WTC11 (cell line): ENCODE measurements at regions not wholly inside any gene's neighbourhood (a gene's known extent, or its start where the extent isn't known, plus 50 kb on each side); places are given as distances from the start of the nearest gene placed in this dataset.
A peak's percentile ranks its signal among the peaks of the same experiment; 100 is the strongest.

Source experiments
- ATAC-seq: fragments of 200-7000 bp; cut with Tn5 transposase; 2 replicates; pipeline ENCODE4 v1.10.0; 2021; ENCODE audit warnings: mild to moderate bottlenecking, moderate library complexity
- CTCF ChIA-PET: fragments of 300-600 bp; sonication (Branson Sonifier 250); formaldehyde crosslinking; loops from one replicate; lab custom pipeline; 2021; ENCODE audit warnings: antibody characterized with exemption; lab: Charles Lee
- POLR2A ChIA-PET: fragments of 350-600 bp; sonication (Branson Sonifier 250); formaldehyde crosslinking; loops from one replicate; lab custom pipeline; 2021; ENCODE audit warnings: antibody characterized with exemption; lab: Charles Lee
- DNase-seq: peaks from one replicate; pipeline ENCODE4 v3.0.0; 2021; ENCODE audit warnings: low spot score
- H3K27ac Mint-ChIP-seq: 2 replicates; pipeline ENCODE4 v1.8.0; 2021; ENCODE audit warnings: mixed read lengths
- H3K27me3 Mint-ChIP-seq: 2 replicates; pipeline ENCODE4 v1.8.0; 2021; ENCODE audit warnings: low read depth, mild to moderate bottlenecking, moderate library complexity, mixed read lengths
- H3K36me3 Mint-ChIP-seq: 2 replicates; pipeline ENCODE4 v1.8.0; 2021; ENCODE audit warnings: mixed read lengths
- H3K4me1 Mint-ChIP-seq: 2 replicates; pipeline ENCODE4 v1.8.0; 2022; ENCODE audit warnings: mixed read lengths
- H3K4me3 Mint-ChIP-seq: 2 replicates; pipeline ENCODE4 v1.8.0; 2021; ENCODE audit warnings: mild to moderate bottlenecking, moderate library complexity, mixed read lengths
- H3K9me3 Mint-ChIP-seq: 2 replicates; pipeline ENCODE4 v1.8.0; 2021; ENCODE audit warnings: mixed read lengths
- AFF4 ChIP-seq: sonication (generic); formaldehyde crosslinking; IDR thresholded peaks from 2 replicates; pipeline ENCODE4 v1.8.1; 2023; ENCODE audit warnings: mild to moderate bottlenecking, missing genetic modification reagents, borderline replicate concordance
- AR ChIP-seq: fragments of 250-450 bp; sonication (Bioruptor Pico); IDR thresholded peaks from 2 replicates; pipeline ENCODE4 v1.9.0; 2021; ENCODE audit warnings: mild to moderate bottlenecking
- CBFB ChIP-seq: sonication (generic); formaldehyde crosslinking; IDR thresholded peaks from 2 replicates; pipeline ENCODE4 v1.8.1; 2022; ENCODE audit warnings: mild to moderate bottlenecking, low read depth, missing genetic modification reagents
- FOXJ3 ChIP-seq: sonication (generic); formaldehyde crosslinking; IDR thresholded peaks from 2 replicates; pipeline ENCODE4 v1.9.0; 2021; ENCODE audit warnings: missing genetic modification reagents, mild to moderate bottlenecking, borderline replicate concordance
- KAT7 ChIP-seq: sonication (generic); formaldehyde crosslinking; IDR thresholded peaks from 2 replicates; pipeline ENCODE4 v1.8.1; 2023; ENCODE audit warnings: missing genetic modification reagents, mild to moderate bottlenecking, borderline replicate concordance
- NFE2L1 ChIP-seq: sonication (generic); formaldehyde crosslinking; IDR thresholded peaks from 2 replicates; pipeline ENCODE4 v1.8.1; 2023; ENCODE audit warnings: missing genetic modification reagents
- NR1H2 ChIP-seq: sonication (generic); formaldehyde crosslinking; IDR thresholded peaks from 2 replicates; pipeline ENCODE4 v1.9.0; 2021; ENCODE audit warnings: mild to moderate bottlenecking, moderate library complexity, missing genetic modification reagents
- RELA ChIP-seq: sonication (generic); formaldehyde crosslinking; IDR thresholded peaks from 2 replicates; pipeline ENCODE4 v1.8.1; 2022; ENCODE audit warnings: missing genetic modification reagents, mild to moderate bottlenecking, borderline replicate concordance
- TCF7 ChIP-seq: sonication (generic); formaldehyde crosslinking; IDR thresholded peaks from 2 replicates; pipeline ENCODE4 v1.8.0; 2022; ENCODE audit warnings: mild to moderate bottlenecking, low read depth, missing genetic modification reagents, moderate library complexity
- ZBTB21 ChIP-seq: sonication (generic); formaldehyde crosslinking; IDR thresholded peaks from 2 replicates; pipeline ENCODE4 v1.8.1; 2023; ENCODE audit warnings: mild to moderate bottlenecking, missing genetic modification reagents, borderline replicate concordance
- ZNF121 ChIP-seq: sonication (generic); formaldehyde crosslinking; IDR thresholded peaks from 2 replicates; pipeline ENCODE4 v1.8.0; 2023; ENCODE audit warnings: missing genetic modification reagents
- ZNF138 ChIP-seq: sonication (generic); formaldehyde crosslinking; conservative IDR thresholded peaks from 2 replicates; pipeline ENCODE4 v1.8.1; 2022; ENCODE audit warnings: mild to moderate bottlenecking, moderate library complexity, missing genetic modification reagents
- ZNF263 ChIP-seq: sonication (generic); formaldehyde crosslinking; IDR thresholded peaks from 2 replicates; pipeline ENCODE4 v1.8.1; 2022; ENCODE audit warnings: low read depth, mild to moderate bottlenecking, moderate library complexity, missing genetic modification reagents
- ZNF317 ChIP-seq: sonication (generic); formaldehyde crosslinking; IDR thresholded peaks from 2 replicates; pipeline ENCODE4 v1.8.1; 2023; ENCODE audit warnings: low read depth, mild to moderate bottlenecking, moderate library complexity, missing genetic modification reagents, borderline replicate concordance
- ZNF425 ChIP-seq: fragments of 250-450 bp; sonication (Bioruptor Pico); conservative IDR thresholded peaks from 2 replicates; pipeline ENCODE4 v1.9.0; 2021; ENCODE audit warnings: mild to moderate bottlenecking
- ZNF671 ChIP-seq: fragments of 250-450 bp; sonication (Bioruptor Pico); IDR thresholded peaks from 2 replicates; pipeline ENCODE4 v1.8.0; 2021; ENCODE audit warnings: mild to moderate bottlenecking
- TF ChIP-seq, protein P1 (sequence below): fragments of 250-450 bp; sonication (Bioruptor Pico); IDR thresholded peaks from 2 replicates; pipeline ENCODE4 v1.9.0; 2021; ENCODE audit warnings: moderate library complexity, mild to moderate bottlenecking, inconsistent platforms, borderline replicate concordance
- TF ChIP-seq, protein P2 (sequence below): sonication (generic); formaldehyde crosslinking; IDR thresholded peaks from 2 replicates; pipeline ENCODE4 v1.8.0; 2022; ENCODE audit warnings: mild to moderate bottlenecking, missing genetic modification reagents
- TF ChIP-seq, protein P3 (sequence below): sonication (generic); formaldehyde crosslinking; IDR thresholded peaks from 2 replicates; pipeline ENCODE4 v1.8.0; 2022; ENCODE audit warnings: mild to moderate bottlenecking, missing genetic modification reagents
- TF ChIP-seq, protein P4 (sequence below): sonication (generic); formaldehyde crosslinking; IDR thresholded peaks from 2 replicates; pipeline ENCODE4 v1.8.0; 2022; ENCODE audit warnings: mild to moderate bottlenecking, missing genetic modification reagents

DNA sequence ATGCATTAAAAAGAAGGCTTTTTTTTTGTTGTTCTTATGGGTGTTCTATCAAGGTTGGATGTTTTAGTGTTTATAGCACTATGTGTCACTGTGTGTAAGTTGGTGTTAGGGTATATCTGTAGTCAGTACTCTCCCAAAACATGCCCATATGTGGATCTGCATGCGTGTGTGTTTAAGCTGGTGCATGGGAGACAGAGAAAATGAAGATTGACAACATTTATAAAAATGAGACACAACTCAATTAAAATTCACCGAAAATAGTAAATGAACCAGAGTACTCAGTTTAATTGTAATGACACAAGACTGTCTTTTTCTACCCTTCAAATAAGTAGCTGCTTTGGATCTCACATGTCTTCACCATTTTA is 323.4 kb downstream of the TMEM161B start:
- peaks cover 48% of the 10 kb centered on the region for H3K4me1 Mint-ChIP-seq
- H3K9me3 Mint-ChIP-seq, result no peaks in the 10 kb centered on the region
- ATAC-seq, result no peak
- no peak overlapping the region for H3K4me3 Mint-ChIP-seq
- no peak for DNase-seq
- no peaks in the 10 kb centered on the region for H3K36me3 Mint-ChIP-seq
- H3K27ac Mint-ChIP-seq, result no peak overlapping the region; the same call in 1 of the 2 replicates
- CTCF ChIA-PET, result no interaction called here
- POLR2A ChIA-PET, result interaction anchor here (0.6 kb wide), 1 partner anchor 15 kb away, joined by 3 read pairs; no protein-coding TSS in a partner anchor
- no peaks in the 10 kb centered on the region for H3K27me3 Mint-ChIP-seq
- TF ChIP-seq AFF4, result no peak

DNA sequence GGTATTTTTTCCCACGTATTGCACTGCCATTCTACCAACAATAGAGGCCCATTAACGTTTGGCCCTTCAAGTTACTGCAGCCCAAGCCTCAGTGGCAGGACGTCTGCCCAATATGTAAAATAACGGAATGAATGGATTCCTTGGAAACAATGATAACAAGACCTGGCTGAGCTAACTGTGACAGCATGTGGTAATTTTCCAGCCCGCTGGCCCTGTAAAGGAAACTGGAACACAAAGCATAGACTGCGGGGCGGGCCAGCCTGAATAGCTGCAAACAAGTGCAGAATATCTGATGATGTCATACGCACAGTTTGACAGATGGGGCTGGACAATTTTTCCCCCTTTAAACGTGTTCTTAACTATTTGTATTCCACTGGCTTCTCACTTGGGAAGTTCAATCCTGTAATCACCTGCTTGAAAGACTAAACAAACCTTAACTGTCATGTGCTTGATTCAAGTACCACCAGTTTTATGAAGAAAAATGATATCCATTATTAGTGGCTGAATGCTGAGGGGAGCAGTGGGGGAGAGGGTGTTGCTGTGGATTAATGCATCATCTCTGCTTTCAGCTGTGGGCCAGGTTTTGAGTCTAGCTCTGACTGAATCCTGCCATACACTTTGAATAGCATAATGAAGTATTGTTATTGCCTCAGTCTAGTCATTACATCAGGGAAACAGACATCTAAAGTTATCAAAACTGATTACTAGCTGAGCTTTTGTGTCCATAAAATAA is 323.9 kb downstream of the TMEM161B start:
- Mint-ChIP-seq H3K4me1 (peaks cover 43% of the 10 kb centered on the region), H3K4me3 (no peak overlapping the region), H3K27ac (peak overlapping the region; percentile 50), H3K9me3 (no peaks in the 10 kb centered on the region), H3K27me3 (no peaks in the 10 kb centered on the region), H3K36me3 (no peaks in the 10 kb centered on the region)
- ATAC-seq (peak; percentile 96), DNase-seq (peak; percentile 60)
- TF ChIP-seq ZNF317, result no peak
- no peak for TF ChIP-seq NR1H2 (CRISPR knock-in tag)
- TF ChIP-seq TCF7 (CRISPR knock-in tag), result no peak
- TF ChIP-seq ZNF263 (CRISPR knock-in tag), result no peak
- TF ChIP-seq ZNF425 (CRISPR knock-in tag), result no peak
- no peak for TF ChIP-seq KAT7 (CRISPR knock-in tag)
- ChIA-PET CTCF (interaction anchor here (0.6 kb wide), 1 partner anchor 196 kb away, joined by 4 read pairs; no protein-coding TSS in a partner anchor), POLR2A (interaction anchor here (0.6 kb wide), 1 partner anchor 16 kb away, joined by 3 read pairs; no protein-coding TSS in a partner anchor)

- Mint-ChIP-seq H3K27me3 (no peaks in the 10 kb centered on the region), H3K4me1 (peaks cover 23% of the 10 kb centered on the region), H3K9me3 (no peaks in the 10 kb centered on the region), H3K4me3 (no peak overlapping the region), H3K27ac (no peak overlapping the region), H3K36me3 (no peaks in the 10 kb centered on the region)
- ChIA-PET POLR2A (no interaction called here), CTCF (no interaction called here)
- ATAC-seq (no peak), DNase-seq (no peak)
- no peak for TF ChIP-seq ZNF121
- TF ChIP-seq ZNF671 (CRISPR knock-in tag), result no peak
- TF ChIP-seq, protein P1, sequence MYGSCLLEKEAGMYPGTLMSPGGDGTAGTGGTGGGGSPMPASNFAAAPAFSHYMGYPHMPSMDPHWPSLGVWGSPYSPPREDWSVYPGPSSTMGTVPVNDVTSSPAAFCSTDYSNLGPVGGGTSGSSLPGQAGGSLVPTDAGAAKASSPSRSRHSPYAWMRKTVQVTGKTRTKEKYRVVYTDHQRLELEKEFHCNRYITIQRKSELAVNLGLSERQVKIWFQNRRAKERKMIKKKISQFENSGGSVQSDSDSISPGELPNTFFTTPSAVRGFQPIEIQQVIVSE, result no peak
- TF ChIP-seq, protein P2, sequence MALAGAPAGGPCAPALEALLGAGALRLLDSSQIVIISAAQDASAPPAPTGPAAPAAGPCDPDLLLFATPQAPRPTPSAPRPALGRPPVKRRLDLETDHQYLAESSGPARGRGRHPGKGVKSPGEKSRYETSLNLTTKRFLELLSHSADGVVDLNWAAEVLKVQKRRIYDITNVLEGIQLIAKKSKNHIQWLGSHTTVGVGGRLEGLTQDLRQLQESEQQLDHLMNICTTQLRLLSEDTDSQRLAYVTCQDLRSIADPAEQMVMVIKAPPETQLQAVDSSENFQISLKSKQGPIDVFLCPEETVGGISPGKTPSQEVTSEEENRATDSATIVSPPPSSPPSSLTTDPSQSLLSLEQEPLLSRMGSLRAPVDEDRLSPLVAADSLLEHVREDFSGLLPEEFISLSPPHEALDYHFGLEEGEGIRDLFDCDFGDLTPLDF (CRISPR knock-in tag), result no peak
- TF ChIP-seq CBFB (CRISPR knock-in tag), result no peak
- no peak for TF ChIP-seq ZNF138
- no peak for TF ChIP-seq AR (CRISPR knock-in tag)
- TF ChIP-seq RELA, result no peak
- no peak for TF ChIP-seq NFE2L1 (CRISPR knock-in tag)
- no peak for TF ChIP-seq ZBTB21 (CRISPR knock-in tag)
- TF ChIP-seq, protein P3, sequence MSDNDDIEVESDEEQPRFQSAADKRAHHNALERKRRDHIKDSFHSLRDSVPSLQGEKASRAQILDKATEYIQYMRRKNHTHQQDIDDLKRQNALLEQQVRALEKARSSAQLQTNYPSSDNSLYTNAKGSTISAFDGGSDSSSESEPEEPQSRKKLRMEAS (CRISPR knock-in tag), result no peak
- TF ChIP-seq FOXJ3 (CRISPR knock-in tag), result no peak
- TF ChIP-seq, protein P4, sequence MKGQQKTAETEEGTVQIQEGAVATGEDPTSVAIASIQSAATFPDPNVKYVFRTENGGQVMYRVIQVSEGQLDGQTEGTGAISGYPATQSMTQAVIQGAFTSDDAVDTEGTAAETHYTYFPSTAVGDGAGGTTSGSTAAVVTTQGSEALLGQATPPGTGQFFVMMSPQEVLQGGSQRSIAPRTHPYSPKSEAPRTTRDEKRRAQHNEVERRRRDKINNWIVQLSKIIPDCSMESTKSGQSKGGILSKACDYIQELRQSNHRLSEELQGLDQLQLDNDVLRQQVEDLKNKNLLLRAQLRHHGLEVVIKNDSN (CRISPR knock-in tag), result no peak
Observed at GRCh38 chr5:87940775-87941174, 327.9 kb downstream of the TMEM161B start.
